ENCODE measurements at regions not wholly inside any gene's neighbourhood (a gene's known extent, or its start where the extent isn't known, plus 50 kb on each side); places are given as distances from the start of the nearest gene placed in this dataset.

GRCh38 chr2:143833015-143833660, 686.8 kb downstream of the ZEB2 start:
- no peak overlapping the region for H3K4me3 ChIP-seq (ENCODE audit: low read depth, low read length)
- TF ChIP-seq CTCF (IDR thresholded peaks at IDR 0.05; ENCODE audit: low read depth, low read length): no peak

- no peak for TF ChIP-seq CTCF (IDR thresholded peaks at IDR 0.05; ENCODE audit: low read depth, low read length)
- no peak overlapping the region for H3K4me3 ChIP-seq (ENCODE audit: low read depth, low read length)
Measured at GRCh38 chr2:143830476-143830875, 689.4 kb downstream of the ZEB2 start.

GRCh38 chr2:143828763-143829537, 691.0 kb downstream of the ZEB2 start:
- H3K4me3 ChIP-seq (ENCODE audit: low read depth, low read length): no peak overlapping the region
- TF ChIP-seq CTCF (IDR thresholded peaks at IDR 0.05; ENCODE audit: low read depth, low read length): no peak

GRCh38 chr2:143824791-143825190, 695.1 kb downstream of the ZEB2 start:
- TF ChIP-seq CTCF (IDR thresholded peaks at IDR 0.05; ENCODE audit: low read depth, low read length): no peak
- H3K4me3 ChIP-seq (ENCODE audit: low read depth, low read length): no peak overlapping the region

GRCh38 chr2:143823876-143824275, 694.7 kb downstream of the ARHGAP15 start:
- TF ChIP-seq CTCF (IDR thresholded peaks at IDR 0.05; ENCODE audit: low read depth, low read length): no peak
- H3K4me3 ChIP-seq (ENCODE audit: low read depth, low read length): no peak overlapping the region

GRCh38 chr2:143823296-143823695, 694.1 kb downstream of the ARHGAP15 start:
- H3K4me3 ChIP-seq (ENCODE audit: low read depth, low read length): no peak overlapping the region
- no peak for TF ChIP-seq CTCF (IDR thresholded peaks at IDR 0.05; ENCODE audit: low read depth, low read length)

- no peak for TF ChIP-seq CTCF (IDR thresholded peaks at IDR 0.05; ENCODE audit: low read depth, low read length)
- H3K4me3 ChIP-seq (ENCODE audit: low read depth, low read length): no peak overlapping the region
Measured at GRCh38 chr2:143822736-143823135, 693.5 kb downstream of the ARHGAP15 start.
